ENCODE measurements at regions not wholly inside any gene's neighbourhood (a gene's known extent, or its start where the extent isn't known, plus 50 kb on each side); places are given as distances from the start of the nearest gene placed in this dataset.

DNA sequence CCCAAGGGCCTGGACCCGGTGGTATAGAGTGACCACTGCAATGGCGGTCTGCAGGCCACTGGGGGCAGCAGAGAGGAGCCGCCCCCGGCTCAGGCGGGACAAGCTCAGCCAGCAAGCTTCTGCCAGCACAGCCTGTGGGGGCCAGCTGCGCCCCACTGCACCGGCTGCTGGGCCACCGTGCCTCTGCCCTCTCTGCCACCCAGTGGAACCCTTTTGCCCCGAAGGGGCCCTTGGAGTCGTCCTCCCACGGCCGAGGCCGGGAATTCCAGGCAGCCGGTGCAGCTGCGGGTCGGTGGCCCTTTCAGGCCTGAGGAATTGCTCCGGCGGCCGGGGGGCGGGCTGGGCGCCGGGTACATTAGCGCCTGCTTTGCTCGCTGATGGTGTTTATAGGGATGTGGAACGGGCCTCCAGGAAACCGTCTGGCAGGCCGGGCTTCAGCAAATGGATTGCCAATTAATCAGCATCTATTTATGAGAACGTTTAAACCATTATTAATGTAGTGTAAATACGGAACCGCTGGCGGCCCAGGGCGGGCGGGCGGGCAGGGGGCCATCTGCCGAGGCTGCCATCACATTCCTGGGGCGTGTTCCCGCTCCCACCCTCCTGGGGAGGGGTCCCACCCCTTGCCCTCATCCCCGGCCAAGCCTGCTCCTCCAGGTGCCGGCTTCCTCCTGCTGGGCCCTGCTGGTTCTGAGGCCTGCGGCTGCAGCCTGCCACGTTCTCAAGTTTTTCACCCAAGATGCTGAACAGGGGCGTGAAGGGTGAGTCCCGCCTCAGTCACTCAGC, 127.4 kb downstream of the BARX1 start:
- peak; percentile 12 to 29 for DNase-seq

- no peak for DNase-seq
These were observed 128.1 kb downstream of the BARX1 start for GRCh38 chr9:93826905-93827544.

DNA sequence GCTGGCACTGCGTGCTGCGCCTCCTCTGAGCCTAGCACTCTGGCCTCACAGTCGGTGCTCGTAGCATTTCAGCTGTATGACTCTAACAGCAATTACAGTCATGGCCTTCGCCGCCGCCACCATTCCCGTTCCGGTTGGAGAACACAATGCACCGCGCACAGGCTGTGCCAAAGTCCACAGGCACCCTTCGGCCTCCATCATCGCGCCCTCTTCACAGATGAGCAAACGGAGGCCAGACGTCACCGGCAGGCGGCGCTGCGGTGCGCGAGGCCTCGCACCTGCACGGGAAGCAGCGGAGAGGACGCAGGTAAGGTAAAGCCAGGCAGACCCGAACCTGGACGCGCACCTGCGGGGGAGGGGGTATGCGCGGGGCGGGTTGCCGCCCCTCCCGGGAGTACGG, 128.9 kb downstream of the BARX1 start:
- peak in 1 of 2 donors; percentile 42 for DNase-seq

DNA sequence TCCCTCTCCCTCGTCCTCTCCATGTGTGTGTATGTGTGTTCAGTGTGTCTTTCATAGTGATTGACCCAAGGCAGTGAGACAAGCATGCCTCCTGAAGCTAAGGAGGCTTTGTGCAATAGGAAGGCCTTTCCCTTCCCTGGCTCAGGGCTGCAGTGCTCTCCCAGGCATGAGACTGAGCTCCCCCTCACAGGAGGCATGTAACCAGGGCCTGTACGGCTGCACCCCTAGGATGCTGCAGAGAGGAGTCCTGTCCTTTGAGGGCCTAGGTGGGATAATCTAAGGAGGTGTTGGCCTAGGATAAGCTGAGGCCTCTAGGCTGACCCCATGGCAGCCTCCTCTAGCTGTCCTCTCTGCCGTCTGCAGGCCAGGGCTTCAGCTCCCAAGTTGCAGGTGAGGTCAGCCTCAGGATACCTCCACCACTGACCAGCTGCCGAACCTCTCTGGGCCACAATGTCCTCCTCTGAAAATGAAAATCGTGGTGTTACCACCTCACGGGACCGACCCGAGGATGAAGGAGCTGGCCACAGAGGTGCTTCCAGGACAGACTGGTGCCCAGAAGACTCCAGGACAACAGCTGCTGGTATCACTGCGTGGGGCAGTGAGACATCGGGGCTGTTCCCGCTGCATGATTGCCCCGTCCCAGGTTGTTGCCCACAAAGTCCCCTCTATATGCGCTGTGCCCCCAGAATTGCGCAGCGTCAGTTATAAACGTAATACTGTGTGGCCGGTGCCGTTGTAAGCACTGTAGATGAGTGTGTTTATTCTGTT, 129.6 kb downstream of the BARX1 start:
- DNase-seq = no peak

GRCh38 chr9:93824386-93825294, 130.5 kb downstream of the BARX1 start:
- DNase-seq = no peak

DNA sequence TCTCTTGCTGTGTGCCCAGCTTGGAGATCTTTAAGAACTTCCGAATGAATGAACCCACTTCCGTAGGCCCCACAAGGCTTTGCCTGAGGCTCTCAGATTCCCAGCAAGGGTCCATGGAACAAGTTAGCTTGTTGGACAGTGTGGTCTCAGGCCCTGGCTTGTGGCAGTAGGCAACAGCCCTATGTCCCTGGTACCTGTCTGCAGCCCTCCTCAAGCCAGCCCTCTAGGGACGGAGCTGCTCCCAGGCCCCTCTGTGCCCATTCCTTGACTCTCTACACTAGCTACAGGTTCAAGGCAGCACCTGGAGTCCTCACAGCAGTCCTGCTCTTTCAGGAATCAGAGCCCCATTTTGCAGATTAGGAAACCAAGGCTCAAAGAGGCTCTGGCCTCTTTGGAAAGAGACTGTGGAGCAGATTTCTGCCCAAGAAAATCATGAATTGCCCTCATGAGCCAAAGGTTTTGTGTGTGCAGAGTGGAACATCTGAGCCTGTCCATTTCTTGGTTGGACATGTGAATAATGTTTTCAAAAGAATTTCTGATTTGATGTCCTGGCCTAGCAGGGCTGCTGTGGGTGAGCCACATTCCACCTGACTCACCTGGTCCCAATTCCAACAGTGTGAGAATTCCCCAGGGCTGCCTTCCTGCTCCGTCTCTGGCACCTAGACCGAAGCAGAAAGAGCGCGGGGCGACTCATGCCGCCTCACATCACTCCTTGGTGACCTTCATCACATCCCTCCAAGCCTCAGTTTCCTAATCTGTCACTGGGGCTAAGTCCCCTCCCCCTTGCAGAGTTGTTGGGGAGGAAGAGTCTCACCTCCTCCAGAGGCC, 131.7 kb downstream of the BARX1 start:
- no peak for DNase-seq

- DNase-seq = no peak
These were observed 132.9 kb downstream of the BARX1 start for GRCh38 chr9:93822229-93822628.

- DNase-seq = no peak
These were observed 133.8 kb downstream of the BARX1 start for GRCh38 chr9:93821307-93821703.

DNA sequence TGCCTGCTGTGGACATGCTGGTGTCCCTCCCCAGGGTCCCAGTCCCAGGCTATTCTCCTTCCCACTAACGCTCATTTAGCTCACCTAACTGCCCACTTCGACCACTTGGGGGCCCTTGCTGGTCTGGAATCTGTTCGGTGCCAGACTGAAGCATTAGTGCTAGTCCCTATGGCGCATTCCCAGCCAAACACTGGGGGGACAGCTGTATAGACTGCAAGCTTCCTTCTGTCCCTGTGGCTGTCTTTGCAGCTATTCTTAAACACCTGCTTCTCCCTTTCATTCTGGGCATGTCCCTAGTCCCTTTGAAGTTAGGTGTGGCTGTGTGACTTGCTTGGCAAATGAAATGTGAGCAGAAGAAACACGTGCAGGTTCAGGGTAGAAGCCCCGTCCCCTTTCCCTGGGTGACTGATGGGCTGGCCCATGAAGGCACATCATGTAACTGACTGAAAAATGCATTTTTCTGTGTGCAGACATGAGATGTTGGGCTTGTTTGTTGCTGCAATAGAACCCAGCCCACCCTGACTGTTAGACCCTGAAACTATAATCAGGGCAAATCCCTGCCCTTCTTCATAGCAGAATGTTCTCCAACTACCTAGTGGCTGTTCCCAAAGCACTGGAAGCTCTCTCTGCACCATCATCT, 134.4 kb downstream of the BARX1 start:
- no peak for DNase-seq

DNA sequence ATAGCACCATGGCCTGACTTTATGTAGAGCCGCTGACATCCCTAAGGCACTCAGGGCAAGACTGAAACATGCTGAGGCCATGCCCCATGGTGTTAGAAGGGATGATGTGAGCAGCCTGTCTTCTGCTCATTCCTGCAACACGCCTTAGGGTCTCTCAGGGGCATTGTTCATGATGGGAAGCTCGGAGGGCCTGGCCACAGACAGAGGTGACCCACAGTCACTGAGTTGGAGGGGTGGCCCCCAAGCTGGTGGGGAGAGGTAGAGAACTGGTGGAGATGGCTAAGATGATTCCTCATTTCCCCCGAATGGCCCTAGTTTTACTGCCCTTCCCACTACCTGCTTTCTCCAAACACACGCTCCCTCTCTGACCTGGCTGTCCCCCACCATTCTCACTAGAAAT, 135.2 kb downstream of the BARX1 start:
- no peak for DNase-seq

DNA sequence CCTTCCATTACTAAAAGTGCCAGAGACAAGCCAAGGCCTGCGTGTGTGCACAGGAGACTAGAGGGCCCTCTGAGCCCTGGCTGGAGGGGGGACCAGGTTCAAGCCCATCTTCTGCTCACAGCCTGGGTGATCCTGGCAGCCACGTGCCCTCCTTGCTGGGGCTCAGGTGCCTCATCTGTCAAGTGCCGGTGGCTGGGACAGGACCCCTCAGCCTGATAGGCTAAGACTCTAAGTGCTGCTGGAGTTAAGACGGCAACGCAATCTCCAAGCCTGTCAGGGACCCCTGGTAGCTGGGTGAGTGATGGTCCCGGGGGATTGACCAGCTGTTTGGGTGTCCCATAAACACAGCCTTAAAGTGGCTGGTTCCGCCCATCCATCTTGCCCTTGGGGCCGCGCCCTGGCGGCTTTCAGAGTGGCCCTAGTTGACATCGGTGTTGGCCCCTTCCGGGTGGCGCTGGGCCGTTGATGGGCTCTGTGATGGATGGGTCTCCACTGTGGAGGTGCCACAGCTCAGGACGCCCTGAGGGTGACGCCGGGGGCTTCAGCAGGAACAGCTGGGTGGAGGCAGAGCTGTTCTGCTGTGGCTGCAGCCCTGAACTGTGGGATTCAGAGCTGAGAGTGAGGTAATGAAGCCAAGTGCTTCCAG, 136.2 kb downstream of the BARX1 start:
- no peak for DNase-seq

DNA sequence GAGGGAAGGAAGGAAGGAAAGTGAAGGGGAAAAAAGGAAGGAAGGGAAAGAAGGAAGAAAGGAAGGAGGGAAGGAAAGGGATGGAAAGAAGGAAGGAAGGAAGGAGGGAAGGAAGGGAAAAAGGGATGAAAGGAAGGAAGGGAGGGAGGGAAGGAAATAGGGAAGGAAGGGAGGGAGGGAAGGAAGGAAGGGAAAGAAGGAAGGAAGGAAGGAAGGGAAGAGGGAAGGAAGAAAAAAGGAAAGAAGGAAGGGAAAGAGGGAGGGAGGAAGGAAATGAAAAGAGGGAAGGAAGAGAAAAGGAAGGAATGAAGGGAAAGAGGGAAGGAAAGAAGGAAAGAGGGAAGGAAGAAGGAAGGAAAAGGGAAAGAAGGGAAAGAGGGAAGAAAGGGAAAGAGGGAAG, 136.9 kb downstream of the BARX1 start:
- no peak for DNase-seq

- DNase-seq = no peak
These were observed 139.5 kb downstream of the BARX1 start for GRCh38 chr9:93815677-93816076.

DNA sequence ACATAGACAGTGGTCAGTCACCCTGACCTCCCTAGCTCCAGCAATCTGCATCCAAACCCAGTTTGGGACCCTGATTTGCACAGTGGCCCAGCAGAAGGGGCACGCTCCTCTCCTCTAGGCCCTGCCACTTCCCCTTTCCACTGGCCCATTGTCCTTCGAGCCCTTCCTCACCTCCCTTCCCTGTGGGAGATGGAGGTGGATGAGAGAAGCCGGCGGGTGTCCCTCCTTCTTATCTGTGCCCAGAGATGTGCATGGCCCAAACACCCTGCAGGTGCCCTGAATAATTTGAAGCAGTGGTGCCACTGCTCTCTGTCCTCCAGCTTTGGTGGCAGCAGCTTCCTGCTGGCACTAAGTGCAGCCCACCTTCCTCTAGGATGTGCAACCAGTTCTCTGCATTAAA, 140.0 kb downstream of the BARX1 start:
- no peak for DNase-seq

- no peak for DNase-seq
These were observed 140.8 kb downstream of the BARX1 start for GRCh38 chr9:93814077-93814956.

- no peak for DNase-seq
These were observed 141.7 kb downstream of the BARX1 start for GRCh38 chr9:93813221-93814076.

- DNase-seq = no peak
These were observed 142.8 kb downstream of the BARX1 start for GRCh38 chr9:93812410-93812668.

- no peak for DNase-seq
These were observed 144.9 kb downstream of the BARX1 start for GRCh38 chr9:93810028-93810971.

Data from CD4-positive, alpha-beta T cell treated with Interleukin-1 beta for 1 hour (primary cell).